Activated CD4-positive, alpha-beta T cell treated with anti-CD3 and anti-CD28 coated beads, Interleukin-10, Interleukin-2, amounts not matched to agents 100 ng/mL and 50 ng/mL, durations not matched to agents 16 hours and 8 hours (primary cell): ENCODE measurements at regions not wholly inside any gene's neighbourhood (a gene's known extent, or its start where the extent isn't known, plus 50 kb on each side); places are given as distances from the start of the nearest gene placed in this dataset.
"Not testable (repeated sequence)": the region's sequence is repeated elsewhere in the genome, so short reads cannot be mapped to it uniquely, and the experiment has no call there.

ENCODE experiments used
- DNase-seq: peaks from one replicate; pipeline ENCODE4 v3.0.0-alpha.2; 2020

DNA sequence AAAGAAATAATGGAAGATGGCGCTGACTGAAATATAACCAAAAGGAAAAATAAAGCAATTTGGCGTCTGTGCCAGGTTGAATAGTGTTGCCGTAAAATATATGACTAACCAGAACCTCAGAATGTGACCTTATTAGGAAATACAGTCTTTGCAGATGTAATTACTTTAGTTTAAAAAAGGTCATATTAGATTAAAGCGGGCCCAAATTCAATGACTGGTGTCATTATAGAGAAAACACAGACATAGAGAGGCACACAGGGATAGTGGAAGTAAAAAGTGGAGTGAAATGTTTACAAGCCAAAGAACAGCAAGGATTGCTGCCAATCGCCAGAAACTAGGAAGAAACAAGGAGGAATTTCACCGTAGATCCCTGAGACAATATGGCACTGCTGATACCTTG is 521.2 kb downstream of the FRK start:
- DNase-seq: no peak

DNA sequence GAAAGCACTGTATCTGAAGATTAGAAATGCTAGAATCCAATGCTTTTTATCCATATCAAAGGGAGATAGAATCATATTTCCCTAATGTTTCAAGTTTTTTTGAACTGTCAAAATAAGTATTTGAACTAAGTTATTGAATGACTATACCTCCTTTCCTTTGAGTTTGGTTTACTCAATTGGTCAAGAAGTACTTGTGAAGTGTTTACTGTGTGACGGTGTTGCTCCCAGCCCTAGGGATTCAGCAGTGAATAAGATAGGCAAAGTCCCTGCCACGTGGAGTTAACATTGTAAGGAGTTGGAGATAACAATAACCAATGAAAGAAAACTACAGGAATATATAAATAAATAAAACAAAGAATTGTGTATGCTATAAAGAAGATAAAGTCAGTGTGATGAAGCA is 535.9 kb downstream of the FRK start:
- no peak for DNase-seq

DNA sequence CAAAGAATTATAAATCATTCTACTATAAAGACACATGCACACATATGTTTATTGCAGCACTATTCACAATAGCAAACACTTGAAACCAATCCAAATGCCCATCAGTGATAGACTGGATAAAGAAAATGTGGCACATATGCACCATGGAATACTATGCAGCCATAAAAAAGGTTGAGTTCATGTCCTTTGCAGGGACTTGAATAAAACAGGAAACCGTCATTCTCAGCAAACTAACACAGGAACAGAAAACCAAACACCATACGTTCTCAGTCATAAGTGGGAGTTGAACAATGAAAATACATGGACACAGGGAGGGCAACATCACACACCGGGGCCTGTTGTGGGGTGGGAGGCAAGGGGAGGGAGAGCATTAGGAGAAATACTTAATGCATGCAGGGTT is 538.9 kb downstream of the FRK start:
- DNase-seq: not testable (repeated sequence)

- DNase-seq: no peak
These were observed 546.0 kb downstream of the FRK start for GRCh38 chr6:115514656-115515055.

DNA sequence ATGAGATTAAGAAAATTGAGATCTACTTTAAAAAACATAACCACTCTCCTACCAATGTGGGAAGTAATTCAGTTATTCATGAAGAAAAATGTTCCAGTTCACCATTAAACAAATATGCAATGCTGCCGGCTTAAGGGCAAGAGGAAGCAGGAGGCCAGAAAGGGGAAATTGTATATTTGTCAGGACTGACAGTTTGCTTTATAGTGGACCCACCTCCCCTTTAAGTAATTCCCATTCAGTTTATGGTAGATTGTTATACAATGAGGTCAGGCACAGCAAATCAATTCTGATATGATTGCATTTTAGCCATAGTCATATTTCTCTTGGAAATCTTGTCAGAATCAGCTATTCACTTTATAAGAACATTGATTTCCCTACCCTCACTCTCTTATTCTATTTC is 547.8 kb downstream of the FRK start:
- DNase-seq: no peak

DNA sequence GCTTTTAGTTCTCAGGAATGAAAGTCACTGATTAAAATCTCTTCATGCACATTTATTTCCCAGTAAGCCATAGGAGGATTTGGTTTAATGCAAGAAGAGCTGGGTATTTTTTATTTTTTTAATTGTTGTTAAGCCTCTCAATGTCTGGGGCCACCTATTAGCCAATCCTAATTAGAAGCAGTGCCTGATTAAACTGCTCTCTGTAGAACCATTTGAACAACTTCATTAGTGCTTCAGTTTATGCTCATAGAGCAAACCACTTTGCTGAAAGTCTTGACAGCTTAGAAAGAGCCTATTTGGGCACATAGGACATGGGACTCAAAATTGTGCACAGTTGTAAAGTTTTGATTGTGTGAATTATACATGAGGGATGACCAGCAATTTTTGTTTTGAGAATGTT is 548.9 kb downstream of the FRK start:
- DNase-seq: no peak

- DNase-seq: not testable (repeated sequence)
These were observed 558.3 kb downstream of the FRK start for GRCh38 chr6:115502432-115502831.

- no peak for DNase-seq
These were observed 565.5 kb downstream of the FRK start for GRCh38 chr6:115495184-115495583.

- no peak for DNase-seq
These were observed 573.4 kb downstream of the FRK start for GRCh38 chr6:115487331-115487730.

- DNase-seq: no peak
These were observed 575.3 kb downstream of the FRK start for GRCh38 chr6:115485400-115485799.

DNA sequence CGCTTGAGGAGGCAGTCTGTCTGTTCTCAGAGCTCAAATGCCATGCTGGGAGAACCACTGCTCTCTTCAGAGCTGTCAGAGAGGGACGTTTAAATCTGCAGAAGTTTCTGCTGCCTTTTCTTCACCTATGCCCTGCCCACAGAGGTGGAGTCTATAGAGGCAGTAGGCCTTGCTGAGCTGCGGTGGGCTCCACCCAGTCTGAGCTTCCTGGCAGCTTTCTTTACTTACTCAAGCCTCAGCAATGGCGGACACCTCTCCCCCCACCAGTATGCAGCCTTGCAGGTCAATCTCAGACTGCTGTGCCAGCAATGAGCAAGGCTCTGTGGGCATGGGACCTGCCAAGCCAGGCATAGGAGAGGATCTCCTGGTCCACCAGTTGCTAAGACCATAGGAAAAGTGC is 580.1 kb downstream of the FRK start:
- not testable (repeated sequence) for DNase-seq

GRCh38 chr6:115474443-115475041 is 586.1 kb downstream of the FRK start:
- no peak for DNase-seq

DNA sequence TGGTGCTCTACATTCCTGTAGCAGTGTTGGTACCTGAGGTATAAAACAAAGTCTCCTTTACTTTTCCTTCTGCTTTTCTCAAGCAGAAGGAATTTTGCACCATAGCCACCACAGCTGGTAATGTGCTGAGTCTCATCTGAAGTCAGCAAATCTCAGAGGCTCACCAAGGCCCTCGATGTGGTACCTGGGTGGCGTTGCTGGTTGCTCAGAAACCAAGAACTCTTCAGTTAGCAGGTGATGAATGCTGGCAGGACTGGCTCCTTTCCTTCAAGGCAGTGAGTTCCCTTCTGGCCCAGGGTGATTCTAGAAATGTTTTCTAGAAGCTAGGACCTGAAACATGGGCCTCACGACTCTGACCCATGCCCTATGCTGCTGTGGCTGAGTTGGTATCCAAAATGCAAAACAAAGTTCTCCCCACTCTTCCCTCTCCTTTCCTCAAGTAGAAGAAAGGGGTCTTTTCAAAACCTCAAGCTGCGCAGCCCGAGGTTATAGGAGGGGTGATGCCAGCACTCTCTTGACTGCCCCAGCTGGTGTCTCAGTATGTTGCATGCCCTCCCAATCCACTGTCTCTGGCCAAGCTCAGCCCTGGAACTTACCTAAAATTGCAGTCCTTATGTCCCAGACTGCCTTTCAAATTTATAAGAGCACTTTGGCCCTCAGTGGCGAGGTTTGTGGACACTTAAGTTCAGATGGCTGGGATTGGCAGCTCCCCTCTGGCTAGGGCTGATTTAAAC is 592.3 kb downstream of the FRK start:
- DNase-seq: no peak

DNA sequence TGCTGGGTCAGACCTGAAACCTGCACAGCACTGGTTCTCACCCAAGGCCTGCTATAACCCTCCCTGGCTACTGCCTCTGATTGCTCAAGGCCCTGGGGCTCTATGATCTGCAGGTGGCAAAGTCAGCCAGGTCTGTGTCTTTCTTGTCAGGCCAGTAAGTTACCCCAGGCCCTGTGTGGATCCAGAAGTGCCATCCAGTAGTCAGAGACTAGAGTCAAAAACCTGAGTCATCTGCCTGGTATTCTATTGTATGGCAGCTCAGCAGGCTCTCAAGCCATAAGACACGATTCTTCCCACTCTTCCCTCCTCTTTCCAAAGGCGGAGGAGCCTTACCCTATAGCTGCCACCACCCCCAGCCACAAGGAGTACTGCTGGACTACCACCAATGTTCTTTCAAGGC is 593.0 kb downstream of the FRK start:
- no peak for DNase-seq

DNA sequence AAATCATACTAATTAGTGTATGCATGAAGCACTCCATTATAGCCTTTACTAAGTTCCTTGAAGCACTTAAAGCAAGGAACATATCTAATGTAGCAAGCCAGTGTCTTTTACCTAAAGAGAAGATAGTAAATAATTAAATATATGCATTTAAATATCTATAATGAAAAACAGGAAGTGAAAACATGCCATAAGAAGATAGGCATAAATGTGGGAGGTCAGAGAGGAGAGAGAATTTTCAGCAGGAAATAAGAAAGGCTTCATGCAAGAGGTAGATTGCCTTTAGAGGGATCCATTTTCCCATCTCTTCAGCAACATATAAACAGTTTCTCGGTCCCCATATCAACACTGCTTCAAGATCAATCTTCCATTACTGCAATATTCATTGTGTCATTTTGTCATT is 599.8 kb downstream of the FRK start:
- DNase-seq: no peak

DNA sequence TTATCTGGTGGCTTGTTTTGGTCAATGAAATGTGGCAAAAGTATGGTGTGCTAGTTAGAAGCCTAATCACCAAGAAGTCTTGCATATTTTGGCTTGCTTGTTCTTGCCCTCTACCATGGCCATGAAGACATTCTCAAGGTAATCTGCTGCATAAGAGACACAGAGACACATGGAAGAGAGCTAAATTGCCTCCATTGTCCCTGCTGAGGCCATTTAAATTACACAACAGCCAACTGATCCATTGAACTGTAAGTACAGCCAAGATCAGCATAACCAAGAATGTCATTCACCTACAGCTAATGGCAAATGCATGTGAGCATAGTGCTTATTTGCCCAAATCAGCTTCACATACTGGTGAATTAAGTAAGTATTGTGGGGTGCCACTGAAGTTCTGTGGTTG is 603.8 kb downstream of the FRK start:
- no peak for DNase-seq

DNA sequence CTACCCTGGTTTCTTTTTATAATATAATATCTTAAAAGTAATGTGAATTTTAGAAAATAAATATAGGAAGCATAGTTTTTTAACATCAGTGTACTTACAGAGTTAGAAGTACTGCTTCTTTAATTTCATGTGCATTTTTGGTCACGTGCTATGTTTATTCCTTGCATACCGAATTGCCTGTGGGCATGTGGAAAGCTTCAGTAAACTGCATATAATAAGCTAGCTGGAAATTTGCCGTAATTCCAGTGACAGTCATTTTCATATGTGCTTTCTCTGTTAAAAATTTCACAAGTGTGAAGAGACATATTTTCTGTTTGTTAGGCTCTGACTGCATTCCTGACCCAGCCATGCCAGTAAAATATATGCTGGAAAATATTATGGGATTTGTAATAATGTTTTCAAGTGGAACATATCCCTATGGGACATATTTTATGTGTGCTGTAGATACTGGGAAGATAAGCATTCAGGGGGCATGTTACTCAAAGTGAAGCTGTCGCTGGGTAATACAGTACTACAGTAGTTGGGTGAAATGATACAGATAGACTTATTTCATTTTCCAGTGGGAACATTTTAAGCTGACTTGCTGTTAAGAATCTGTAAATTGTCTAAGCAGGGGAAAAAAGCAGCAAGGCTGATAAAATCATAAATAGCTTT is 616.7 kb downstream of the FRK start:
- no peak for DNase-seq

GRCh38 chr6:115442323-115442722 is 618.4 kb downstream of the FRK start:
- no peak for DNase-seq

- DNase-seq: no peak
These were observed 619.0 kb downstream of the FRK start for GRCh38 chr6:115441651-115442050.

DNA sequence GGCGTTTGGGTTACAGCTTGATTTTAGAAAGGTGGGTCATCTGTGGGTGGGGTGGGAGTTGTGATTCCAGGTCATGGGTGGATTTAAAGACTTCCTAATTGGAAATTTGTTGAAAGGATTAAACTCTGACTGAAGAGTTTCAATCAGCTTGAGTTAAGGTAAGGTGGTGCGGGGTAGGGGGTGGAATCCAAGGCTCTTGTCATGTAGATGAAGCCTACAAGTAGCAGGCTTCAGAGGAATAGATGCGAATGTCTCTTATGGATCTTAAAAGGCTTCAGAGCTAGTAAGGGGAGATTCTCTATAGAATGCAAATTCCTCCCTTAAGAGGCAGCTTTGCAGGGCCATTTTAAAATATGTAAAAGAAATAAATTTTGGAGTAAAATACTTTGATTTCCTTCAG is 645.3 kb downstream of the FRK start:
- DNase-seq: no peak

DNA sequence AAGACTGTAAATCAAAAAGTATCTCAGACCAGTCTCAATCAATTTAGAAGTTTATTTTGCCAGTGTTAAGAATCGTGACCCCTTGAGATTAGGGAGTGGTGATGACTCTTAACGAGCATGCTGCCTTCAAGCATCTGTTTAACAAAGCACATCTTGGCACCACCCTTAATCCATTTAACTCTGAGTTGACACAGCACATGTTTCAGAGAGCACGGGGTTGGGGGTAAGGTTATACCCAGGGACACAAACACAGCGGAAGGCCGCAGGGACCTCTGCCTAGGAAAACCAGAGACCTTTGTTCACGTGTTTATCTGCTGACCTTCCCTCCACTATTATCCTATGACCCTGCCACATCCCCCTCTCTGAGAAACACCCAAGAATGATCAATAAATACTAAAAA is 645.8 kb downstream of the FRK start:
- not testable (repeated sequence) for DNase-seq

- DNase-seq: no peak
These were observed 648.9 kb downstream of the FRK start for GRCh38 chr6:115411756-115412155.

GRCh38 chr6:115404446-115404845 is 656.2 kb downstream of the FRK start:
- DNase-seq: no peak

- no peak for DNase-seq
These were observed 662.1 kb downstream of the FRK start for GRCh38 chr6:115398607-115399006.
